Chondrocyte (in vitro differentiated cells): ENCODE measurements at regions not wholly inside any gene's neighbourhood (a gene's known extent, or its start where the extent isn't known, plus 50 kb on each side); places are given as distances from the start of the nearest gene placed in this dataset.
A peak's percentile ranks its signal among the peaks of the same experiment; 100 is the strongest.

Experiments
- DNase-seq: peaks from one replicate; pipeline ENCODE4 v3.0.0; 2021; ENCODE audit warnings: mixed read lengths, low spot score
- H3K27ac Mint-ChIP-seq: one replicate; pipeline ENCODE4 v1.8.0; 2021; ENCODE audit warnings: mild to moderate bottlenecking, moderate library complexity, mixed read lengths; ENCODE audit not compliant: unreplicated experiment
- H3K27me3 Mint-ChIP-seq: 2 replicates; pipeline ENCODE4 v1.8.0; 2021; ENCODE audit warnings: low read depth, mixed read lengths
- H3K36me3 Mint-ChIP-seq: 2 replicates; pipeline ENCODE4 v1.8.0; 2021; ENCODE audit warnings: low read depth, mixed read lengths
- H3K4me1 Mint-ChIP-seq: 2 replicates; pipeline ENCODE4 v1.8.0; 2021; ENCODE audit warnings: low read depth, mild to moderate bottlenecking, mixed read lengths
- H3K4me3 Mint-ChIP-seq: one replicate; pipeline ENCODE4 v1.8.0; 2021; ENCODE audit warnings: mild to moderate bottlenecking, moderate library complexity, mixed read lengths; ENCODE audit not compliant: unreplicated experiment
- H3K9me3 Mint-ChIP-seq: 2 replicates; pipeline ENCODE4 v1.8.0; 2021; ENCODE audit warnings: low read depth, mixed read lengths
- TF ChIP-seq, protein P1 (sequence below): fragments of 200-600 bp; sonication (generic); IDR thresholded peaks from 2 replicates; pipeline ENCODE4 v1.5.0; 2021; ENCODE audit warnings: antibody characterized with exemption, mild to moderate bottlenecking, moderate library complexity

DNA sequence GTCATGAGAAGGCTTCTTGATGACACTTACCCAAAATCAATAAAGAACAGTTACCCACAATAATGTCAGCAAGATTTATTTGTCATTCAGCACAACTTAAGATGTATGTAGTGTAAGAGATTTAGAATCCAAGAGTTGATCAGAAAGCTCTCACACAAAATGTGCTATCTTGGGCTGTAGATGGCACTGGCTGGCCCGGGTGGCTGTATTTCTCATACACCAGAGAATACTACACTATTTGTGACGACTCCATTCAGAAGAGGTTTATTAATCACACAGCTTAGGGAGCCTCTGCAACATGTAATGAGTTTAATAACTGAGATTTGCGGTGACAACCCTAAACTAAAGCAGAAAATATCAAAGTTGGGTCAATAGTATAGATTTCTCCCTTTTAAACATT, 530.4 kb upstream of the KLHL29 start:
- Mint-ChIP-seq H3K27ac (no peak overlapping the region), H3K27me3 (peaks cover 4% of the 10 kb centered on the region), H3K36me3 (no peaks in the 10 kb centered on the region), H3K9me3 (peaks cover 7% of the 10 kb centered on the region), H3K4me3 (no peak overlapping the region), H3K4me1 (no peaks in the 10 kb centered on the region)
- DNase-seq: no peak
- TF ChIP-seq, protein P1, sequence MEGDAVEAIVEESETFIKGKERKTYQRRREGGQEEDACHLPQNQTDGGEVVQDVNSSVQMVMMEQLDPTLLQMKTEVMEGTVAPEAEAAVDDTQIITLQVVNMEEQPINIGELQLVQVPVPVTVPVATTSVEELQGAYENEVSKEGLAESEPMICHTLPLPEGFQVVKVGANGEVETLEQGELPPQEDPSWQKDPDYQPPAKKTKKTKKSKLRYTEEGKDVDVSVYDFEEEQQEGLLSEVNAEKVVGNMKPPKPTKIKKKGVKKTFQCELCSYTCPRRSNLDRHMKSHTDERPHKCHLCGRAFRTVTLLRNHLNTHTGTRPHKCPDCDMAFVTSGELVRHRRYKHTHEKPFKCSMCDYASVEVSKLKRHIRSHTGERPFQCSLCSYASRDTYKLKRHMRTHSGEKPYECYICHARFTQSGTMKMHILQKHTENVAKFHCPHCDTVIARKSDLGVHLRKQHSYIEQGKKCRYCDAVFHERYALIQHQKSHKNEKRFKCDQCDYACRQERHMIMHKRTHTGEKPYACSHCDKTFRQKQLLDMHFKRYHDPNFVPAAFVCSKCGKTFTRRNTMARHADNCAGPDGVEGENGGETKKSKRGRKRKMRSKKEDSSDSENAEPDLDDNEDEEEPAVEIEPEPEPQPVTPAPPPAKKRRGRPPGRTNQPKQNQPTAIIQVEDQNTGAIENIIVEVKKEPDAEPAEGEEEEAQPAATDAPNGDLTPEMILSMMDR: no peak

DNA sequence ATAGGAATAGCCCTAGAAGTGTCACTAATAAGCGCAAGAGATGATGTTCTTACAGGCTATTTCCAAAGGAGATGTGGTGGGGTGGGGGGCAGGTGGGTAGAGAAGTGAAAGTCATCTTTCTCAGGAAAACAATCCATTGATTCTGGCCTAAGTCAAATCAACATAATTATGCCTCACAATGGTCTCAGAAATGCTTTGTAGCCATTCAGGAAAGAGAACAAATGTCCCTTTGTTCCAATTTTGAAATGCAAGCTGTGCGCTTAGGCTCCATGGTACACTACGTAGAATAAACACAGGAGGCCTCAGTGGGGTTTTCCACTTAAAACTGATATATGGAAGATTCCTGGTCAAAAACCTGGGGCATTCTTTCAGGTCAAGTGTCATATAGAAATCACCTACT, 529.9 kb upstream of the KLHL29 start:
- Mint-ChIP-seq H3K4me3 (no peak overlapping the region), H3K36me3 (no peaks in the 10 kb centered on the region), H3K4me1 (no peaks in the 10 kb centered on the region), H3K9me3 (peaks cover 7% of the 10 kb centered on the region), H3K27me3 (peaks cover 4% of the 10 kb centered on the region), H3K27ac (no peak overlapping the region)
- no peak for DNase-seq
- TF ChIP-seq, protein P1: no peak

DNA sequence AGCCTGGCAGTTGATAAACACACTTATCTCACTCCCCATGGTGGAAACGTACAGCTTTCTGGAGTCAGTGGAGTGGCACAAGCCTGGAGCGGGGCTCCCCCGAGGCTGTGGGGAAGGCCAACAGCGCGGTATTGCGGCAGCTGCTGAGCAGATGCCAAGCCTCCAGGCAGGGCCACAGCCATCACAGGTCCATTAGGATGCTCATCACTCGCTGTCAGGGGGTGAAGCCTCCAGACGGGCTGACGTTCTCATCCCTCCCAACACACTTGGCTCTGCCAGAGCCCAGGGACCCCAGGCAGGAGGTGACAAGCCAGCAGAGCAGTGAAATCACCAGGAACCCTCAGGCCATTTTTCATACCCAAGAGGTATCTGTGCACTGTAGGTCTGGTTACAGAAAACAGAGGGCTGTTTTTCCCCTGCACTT, 529.2 kb upstream of the KLHL29 start:
- H3K4me3 Mint-ChIP-seq: no peak overlapping the region
- no peaks in the 10 kb centered on the region for H3K27me3 Mint-ChIP-seq
- TF ChIP-seq, protein P1: no peak
- H3K9me3 Mint-ChIP-seq: peaks cover 12% of the 10 kb centered on the region
- no peak overlapping the region for H3K27ac Mint-ChIP-seq
- peak; percentile 73 for DNase-seq
- H3K4me1 Mint-ChIP-seq: no peaks in the 10 kb centered on the region
- H3K36me3 Mint-ChIP-seq: no peaks in the 10 kb centered on the region

DNA sequence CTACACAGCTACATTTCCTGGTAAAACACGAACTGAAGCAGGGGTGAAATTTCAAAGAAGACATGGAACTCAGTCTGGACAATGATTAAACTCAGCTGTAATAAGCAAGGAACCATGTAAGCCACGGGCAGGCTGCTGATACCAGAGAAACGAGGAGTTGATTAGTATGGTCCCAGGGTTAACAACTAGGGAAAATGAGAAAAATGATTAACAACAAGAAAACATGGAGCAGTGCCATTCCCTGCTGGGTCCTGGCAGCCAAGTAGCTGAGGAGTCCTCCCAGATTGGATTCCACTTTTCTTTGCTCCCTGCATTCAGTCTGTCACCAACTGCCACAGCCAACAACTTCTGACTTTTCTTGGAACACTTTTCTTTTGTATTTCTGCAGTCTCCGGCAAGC, 517.0 kb upstream of the KLHL29 start:
- H3K27ac Mint-ChIP-seq: no peak overlapping the region
- H3K4me3 Mint-ChIP-seq: no peak overlapping the region
- DNase-seq: no peak
- TF ChIP-seq, protein P1: no peak
- no peaks in the 10 kb centered on the region for H3K4me1 Mint-ChIP-seq
- peaks cover 13% of the 10 kb centered on the region for H3K27me3 Mint-ChIP-seq
- H3K9me3 Mint-ChIP-seq: no peaks in the 10 kb centered on the region
- no peaks in the 10 kb centered on the region for H3K36me3 Mint-ChIP-seq

DNA sequence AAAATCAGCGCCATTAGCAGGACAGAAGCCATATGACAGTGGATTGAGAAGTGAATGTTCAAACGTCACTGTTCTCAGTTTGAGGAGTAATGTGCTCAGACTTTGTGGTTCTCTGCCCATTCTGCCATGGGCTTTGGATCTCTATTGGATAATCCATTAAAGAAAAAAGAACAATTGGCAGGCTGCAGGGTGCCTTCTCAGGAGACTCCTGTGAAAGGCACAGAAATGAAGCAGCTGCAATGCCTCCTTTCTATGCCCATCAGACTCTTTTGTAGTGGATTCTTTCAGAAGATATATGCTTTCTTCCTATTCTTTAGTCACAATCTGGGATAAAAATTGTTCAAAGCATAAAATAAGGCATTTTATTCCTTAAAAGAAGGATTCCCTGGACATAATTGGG, 506.9 kb upstream of the KLHL29 start:
- TF ChIP-seq, protein P1: no peak
- H3K4me3 Mint-ChIP-seq: no peak overlapping the region
- DNase-seq: no peak
- H3K27ac Mint-ChIP-seq: no peak overlapping the region
- H3K36me3 Mint-ChIP-seq: no peaks in the 10 kb centered on the region
- H3K9me3 Mint-ChIP-seq: peaks cover 16% of the 10 kb centered on the region
- H3K4me1 Mint-ChIP-seq: no peaks in the 10 kb centered on the region
- peaks cover 2% of the 10 kb centered on the region for H3K27me3 Mint-ChIP-seq
